ENCODE measurements at regions not wholly inside any gene's neighbourhood (a gene's known extent, or its start where the extent isn't known, plus 50 kb on each side); places are given as distances from the start of the nearest gene placed in this dataset.

- POLR2A ChIA-PET = no interaction called here
- dilution Hi-C loops (cut with MboI; ENCODE audit: extremely low pct_ligation_motif_present, low sequenced_read_pairs) = no loop called here
Measured at GRCh38 chr18:27609221-27609620, 424.1 kb upstream of the CHST9 start.

More at GRCh38 chr18:27609221-27609620, 424.1 kb upstream of the CHST9 start:
- TF ChIP-seq, protein P1, sequence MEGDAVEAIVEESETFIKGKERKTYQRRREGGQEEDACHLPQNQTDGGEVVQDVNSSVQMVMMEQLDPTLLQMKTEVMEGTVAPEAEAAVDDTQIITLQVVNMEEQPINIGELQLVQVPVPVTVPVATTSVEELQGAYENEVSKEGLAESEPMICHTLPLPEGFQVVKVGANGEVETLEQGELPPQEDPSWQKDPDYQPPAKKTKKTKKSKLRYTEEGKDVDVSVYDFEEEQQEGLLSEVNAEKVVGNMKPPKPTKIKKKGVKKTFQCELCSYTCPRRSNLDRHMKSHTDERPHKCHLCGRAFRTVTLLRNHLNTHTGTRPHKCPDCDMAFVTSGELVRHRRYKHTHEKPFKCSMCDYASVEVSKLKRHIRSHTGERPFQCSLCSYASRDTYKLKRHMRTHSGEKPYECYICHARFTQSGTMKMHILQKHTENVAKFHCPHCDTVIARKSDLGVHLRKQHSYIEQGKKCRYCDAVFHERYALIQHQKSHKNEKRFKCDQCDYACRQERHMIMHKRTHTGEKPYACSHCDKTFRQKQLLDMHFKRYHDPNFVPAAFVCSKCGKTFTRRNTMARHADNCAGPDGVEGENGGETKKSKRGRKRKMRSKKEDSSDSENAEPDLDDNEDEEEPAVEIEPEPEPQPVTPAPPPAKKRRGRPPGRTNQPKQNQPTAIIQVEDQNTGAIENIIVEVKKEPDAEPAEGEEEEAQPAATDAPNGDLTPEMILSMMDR (IDR thresholded peaks at IDR 0.05; ENCODE audit: extremely low read depth in 1 of 2, insufficient read depth in 1 of 2, low read depth in 1 of 2, low read length in 2 of 2) = no peak
- no peak for TF ChIP-seq FOS (IDR thresholded peaks at IDR 0.05; ENCODE audit: borderline replicate concordance, insufficient read depth, low read length)
- no peak for TF ChIP-seq EZH2 (IDR thresholded peaks at IDR 0.05; ENCODE audit: borderline replicate concordance, low read depth, low read length, severe bottlenecking)
- no peak for TF ChIP-seq MYC (IDR thresholded peaks at IDR 0.05; ENCODE audit: low read depth, low read length)
- TF ChIP-seq POLR2A (IDR thresholded peaks at IDR 0.05; ENCODE audit: low read depth, low read length) = no peak
- no peak for TF ChIP-seq GATA2 (IDR thresholded peaks at IDR 0.05; ENCODE audit: insufficient read depth, insufficient read length, low read depth, low read length)
- TF ChIP-seq JUN (IDR thresholded peaks at IDR 0.05; ENCODE audit: borderline replicate concordance, insufficient read depth, insufficient read length, low read depth) = no peak
- TF ChIP-seq MAX (IDR thresholded peaks at IDR 0.05; ENCODE audit: insufficient read depth, insufficient read length) = no peak
- TF ChIP-seq POLR2AphosphoS5 (IDR thresholded peaks at IDR 0.05; ENCODE audit: insufficient read depth, low read depth, low read length) = no peak
- FAIRE-seq (no peak), DNase-seq (ENCODE audit: low read depth, low spot score) (no peak)
- no peak overlapping the region for H2AFZ ChIP-seq (ENCODE audit: low read depth, low read length)
- no peaks in the 10 kb centered on the region for H3K9me3 ChIP-seq (replicated peaks; ENCODE audit: control insufficient read depth, insufficient read depth, low read length)
- intact Hi-C loops (cut with micrococcal nuclease) = no loop called here
- H3K9me1 ChIP-seq (replicated peaks; ENCODE audit: control insufficient read depth, extremely low read depth, insufficient read depth, low read length) = no peaks in the 10 kb centered on the region
- no peak overlapping the region for H3K4me2 ChIP-seq (ENCODE audit: insufficient read depth, low read length)
- no peaks in the 10 kb centered on the region for H3K36me3 ChIP-seq (ENCODE audit: control insufficient read depth in 2 of 2, extremely low read depth in 1 of 2, insufficient read depth in 2 of 2, low read length in 2 of 2)
- H3K4me3 ChIP-seq (replicated peaks in 1 of 3; ENCODE audit: insufficient read depth in 1 of 3, low read depth in 1 of 3, low read length in 3 of 3) = no peak overlapping the region
- no peak overlapping the region for H3K27ac ChIP-seq (ENCODE audit: insufficient read depth, low read depth, low read length)
- no peaks in the 10 kb centered on the region for H3K4me1 ChIP-seq (ENCODE audit: control insufficient read depth, extremely low read depth, insufficient read depth, low read length)
- H4K20me1 ChIP-seq (replicated peaks; ENCODE audit: control insufficient read depth, extremely low read depth, insufficient read depth, low read length) = no peaks in the 10 kb centered on the region
- no peak overlapping the region for H3K9ac ChIP-seq (replicated peaks; ENCODE audit: extremely low read depth, insufficient read depth, low read length)
- CTCF ChIA-PET = interaction anchor here (0.6 to 3.2 kb wide), 18 partner anchors 9 to 1471 kb away, joined by 3 to 39 read pairs (median 4); no protein-coding TSS in a partner anchor
- BruUV-seq (replicated peaks) = no TSS peak
- no peaks in the 10 kb centered on the region for H3K79me2 ChIP-seq (ENCODE audit: control insufficient read depth, insufficient read depth, low read length)
- H3K27me3 ChIP-seq (ENCODE audit: control insufficient read depth in 2 of 2, insufficient read depth in 2 of 2, low read length in 2 of 2) = no peaks in the 10 kb centered on the region
